ENCODE measurements at regions not wholly inside any gene's neighbourhood (a gene's known extent, or its start where the extent isn't known, plus 50 kb on each side); places are given as distances from the start of the nearest gene placed in this dataset.

- TF ChIP-seq TCF12 (IDR thresholded peaks at IDR 0.05; ENCODE audit: low read depth, low read length), result no peak
- no peak for TF ChIP-seq CTCF (IDR thresholded peaks at IDR 0.05; ENCODE audit: control extremely low read depth in 1 of 3, insufficient read depth in 1 of 3, low read depth in 1 of 3, low read length in 3 of 3)
- TF ChIP-seq RFX5 (IDR thresholded peaks at IDR 0.05; ENCODE audit: borderline replicate concordance, low read depth, low read length), result no peak
- no peak for TF ChIP-seq POLR2A (IDR thresholded peaks at IDR 0.05; ENCODE audit: control extremely low read depth in 1 of 2, low read depth in 2 of 2, low read length in 2 of 2)
- no peak for TF ChIP-seq EZH2 (IDR thresholded peaks at IDR 0.05; ENCODE audit: low read depth, low read length, severe bottlenecking)
- TF ChIP-seq EP300 (IDR thresholded peaks at IDR 0.05; ENCODE audit: borderline replicate concordance in 1 of 2, low read depth in 2 of 2, low read length in 2 of 2), result no peak
- no peak for TF ChIP-seq BRCA1 (IDR thresholded peaks at IDR 0.05; ENCODE audit: low read depth, low read length)
- TF ChIP-seq JUN (IDR thresholded peaks at IDR 0.05; ENCODE audit: low read depth, low read length), result no peak
Observed at GRCh38 chr7:127487381-127487780, 94.9 kb upstream of the ZNF800 start.
